Left ventricle myocardium inferior (tissue), 1 donor: ENCODE measurements at regions not wholly inside any gene's neighbourhood (a gene's known extent, or its start where the extent isn't known, plus 50 kb on each side); places are given as distances from the start of the nearest gene placed in this dataset.

Experiments used
- DNase-seq: peaks from one replicate; pipeline ENCODE4 v3.0.0-alpha.2; 2020
- H3K27ac ChIP-seq: fragments of 200-600 bp; replicated peaks from 2 replicates; pipeline ENCODE4 v1.8.0; 2021
- H3K27me3 ChIP-seq: fragments of 200-600 bp; 2 replicates; pipeline ENCODE4 v1.8.0; 2021; ENCODE audit warnings: low read depth
- H3K36me3 ChIP-seq: fragments of 200-600 bp; 2 replicates; pipeline ENCODE4 v1.8.0; 2021
- H3K4me1 ChIP-seq: fragments of 200-600 bp; 2 replicates; pipeline ENCODE4 v1.8.0; 2021
- H3K4me3 ChIP-seq: fragments of 200-600 bp; 2 replicates; pipeline ENCODE4 v1.8.0; 2021; ENCODE audit warnings: mild to moderate bottlenecking, moderate library complexity
- H3K9me3 ChIP-seq: fragments of 200-600 bp; replicated peaks from 2 replicates; pipeline ENCODE4 v1.8.0; 2021
- intact Hi-C: fragments of 100-400 bp; cut with micrococcal nuclease; formaldehyde crosslinking; loops from one replicate; pipeline ENCODE4 v1.11.0; 2022
- TF ChIP-seq, protein P1 (sequence below): fragments of 200-600 bp; IDR thresholded peaks from 2 replicates; pipeline ENCODE4 v1.8.0; 2021; ENCODE audit warnings: antibody characterized with exemption, mild to moderate bottlenecking, borderline replicate concordance
- donor health status: DM: no; HTN: yes; CAD: no; lungs with severe emphysema.

DNA sequence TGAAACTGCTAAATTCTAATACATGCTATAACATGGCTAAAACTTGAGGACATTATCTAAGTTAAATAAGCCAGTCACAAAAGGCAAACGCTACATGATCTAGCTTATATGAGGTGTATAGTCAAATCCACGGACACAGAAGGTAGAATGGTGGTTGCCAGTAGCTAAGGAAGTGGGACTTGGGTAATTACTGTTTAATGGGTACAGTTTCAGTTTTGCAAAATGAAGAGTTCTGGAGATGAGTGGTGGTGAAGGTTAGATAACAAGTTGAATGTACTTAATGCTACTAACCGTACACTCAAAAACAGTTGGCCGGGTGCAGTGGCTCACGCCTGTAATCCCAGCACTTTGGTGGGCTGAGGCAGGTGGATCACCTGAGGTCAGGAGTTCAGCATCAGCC, 644.5 kb upstream of the DIPK2B start:
- no peaks in the 10 kb centered on the region for H3K36me3 ChIP-seq
- H3K27ac ChIP-seq = no peak overlapping the region
- H3K4me3 ChIP-seq = no peak overlapping the region
- DNase-seq = no peak
- no peaks in the 10 kb centered on the region for H3K9me3 ChIP-seq
- TF ChIP-seq, protein P1, sequence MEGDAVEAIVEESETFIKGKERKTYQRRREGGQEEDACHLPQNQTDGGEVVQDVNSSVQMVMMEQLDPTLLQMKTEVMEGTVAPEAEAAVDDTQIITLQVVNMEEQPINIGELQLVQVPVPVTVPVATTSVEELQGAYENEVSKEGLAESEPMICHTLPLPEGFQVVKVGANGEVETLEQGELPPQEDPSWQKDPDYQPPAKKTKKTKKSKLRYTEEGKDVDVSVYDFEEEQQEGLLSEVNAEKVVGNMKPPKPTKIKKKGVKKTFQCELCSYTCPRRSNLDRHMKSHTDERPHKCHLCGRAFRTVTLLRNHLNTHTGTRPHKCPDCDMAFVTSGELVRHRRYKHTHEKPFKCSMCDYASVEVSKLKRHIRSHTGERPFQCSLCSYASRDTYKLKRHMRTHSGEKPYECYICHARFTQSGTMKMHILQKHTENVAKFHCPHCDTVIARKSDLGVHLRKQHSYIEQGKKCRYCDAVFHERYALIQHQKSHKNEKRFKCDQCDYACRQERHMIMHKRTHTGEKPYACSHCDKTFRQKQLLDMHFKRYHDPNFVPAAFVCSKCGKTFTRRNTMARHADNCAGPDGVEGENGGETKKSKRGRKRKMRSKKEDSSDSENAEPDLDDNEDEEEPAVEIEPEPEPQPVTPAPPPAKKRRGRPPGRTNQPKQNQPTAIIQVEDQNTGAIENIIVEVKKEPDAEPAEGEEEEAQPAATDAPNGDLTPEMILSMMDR = no peak
- H3K27me3 ChIP-seq = no peaks in the 10 kb centered on the region
- intact Hi-C loops = loop anchor here (10.0 kb wide), 1 partner anchor 330 kb away; no protein-coding TSS in a partner anchor
- no peaks in the 10 kb centered on the region for H3K4me1 ChIP-seq

GRCh38 chrX:45843518-45843917, 642.8 kb upstream of the DIPK2B start:
- Histone ChIP-seq H3K4me1 (no peaks in the 10 kb centered on the region), H3K4me3 (no peak overlapping the region), H3K27ac (no peak overlapping the region), H3K36me3 (no peaks in the 10 kb centered on the region), H3K9me3 (no peaks in the 10 kb centered on the region), H3K27me3 (no peaks in the 10 kb centered on the region)
- intact Hi-C loops = loop anchor here (10.0 kb wide), 1 partner anchor 329 kb away; no protein-coding TSS in a partner anchor
- DNase-seq = no peak
- TF ChIP-seq, protein P1 = peak; percentile 39

DNA sequence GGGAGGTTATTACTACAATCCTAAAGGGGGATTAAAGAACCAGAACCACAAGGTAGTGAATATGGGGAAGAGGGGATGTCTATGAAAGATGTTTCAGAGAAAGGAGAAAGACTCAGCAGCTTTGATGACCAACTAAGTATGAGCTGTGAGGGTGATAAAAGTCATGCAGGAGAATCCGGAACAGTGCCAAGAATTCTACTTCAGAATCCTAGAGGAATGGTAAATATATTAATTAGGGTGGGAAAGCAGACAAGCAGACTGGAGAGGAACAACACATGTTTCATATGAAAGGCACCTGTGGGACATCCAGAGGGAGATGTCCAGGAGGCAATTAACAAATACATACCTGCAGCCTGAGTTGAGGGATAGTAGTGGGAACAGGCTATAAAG, 642.2 kb upstream of the DIPK2B start:
- no peaks in the 10 kb centered on the region for H3K9me3 ChIP-seq
- H3K4me1 ChIP-seq = no peaks in the 10 kb centered on the region
- no peaks in the 10 kb centered on the region for H3K27me3 ChIP-seq
- H3K4me3 ChIP-seq = no peak overlapping the region
- intact Hi-C loops = loop anchor here (10.0 kb wide), 1 partner anchor 328 kb away; no protein-coding TSS in a partner anchor
- no peaks in the 10 kb centered on the region for H3K36me3 ChIP-seq
- DNase-seq = no peak
- H3K27ac ChIP-seq = no peak overlapping the region
- TF ChIP-seq, protein P1 = no peak

- Histone ChIP-seq H3K27me3 (no peaks in the 10 kb centered on the region), H3K9me3 (no peaks in the 10 kb centered on the region), H3K4me3 (no peak overlapping the region), H3K27ac (no peak overlapping the region), H3K4me1 (no peaks in the 10 kb centered on the region), H3K36me3 (no peaks in the 10 kb centered on the region)
- intact Hi-C loops = loop anchor here (10.0 kb wide), 1 partner anchor 328 kb away; no protein-coding TSS in a partner anchor
- DNase-seq = no peak
- TF ChIP-seq, protein P1 = no peak
Observed at GRCh38 chrX:45842207-45842925, 641.7 kb upstream of the DIPK2B start.

DNA sequence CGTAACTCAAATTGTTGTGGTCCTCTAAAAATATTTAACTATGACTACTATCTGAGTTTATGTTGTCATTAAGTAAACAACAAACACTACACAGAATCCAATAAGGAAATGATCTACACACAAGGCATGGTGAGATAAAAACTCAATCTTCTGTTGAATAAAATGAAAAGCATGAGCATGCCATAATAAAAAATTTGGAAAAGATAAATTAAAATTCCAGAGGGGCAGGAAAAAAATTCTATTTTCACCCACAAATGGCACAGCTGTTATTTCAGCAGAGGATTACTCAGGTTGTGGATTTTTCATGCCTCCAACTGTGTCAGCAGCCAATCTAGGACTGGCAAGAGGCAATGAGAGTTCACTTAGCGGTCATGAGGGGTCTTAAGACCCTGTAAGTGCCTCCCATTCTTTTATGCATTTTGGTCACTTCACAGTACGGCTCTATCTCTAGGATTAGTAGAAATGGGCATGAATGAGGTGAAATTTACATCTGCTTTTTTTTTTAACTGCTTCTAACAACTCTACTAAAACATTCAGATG, 639.8 kb upstream of the DIPK2B start:
- TF ChIP-seq, protein P1 = no peak
- no peak overlapping the region for H3K27ac ChIP-seq
- H3K27me3 ChIP-seq = no peaks in the 10 kb centered on the region
- no peaks in the 10 kb centered on the region for H3K4me1 ChIP-seq
- no peaks in the 10 kb centered on the region for H3K36me3 ChIP-seq
- H3K4me3 ChIP-seq = no peak overlapping the region
- H3K9me3 ChIP-seq = no peaks in the 10 kb centered on the region
- no peak for DNase-seq
- intact Hi-C loops = loop anchor here (10.0 kb wide), 1 partner anchor 326 kb away; no protein-coding TSS in a partner anchor
